ENCODE measurements at regions not wholly inside any gene's neighbourhood (a gene's known extent, or its start where the extent isn't known, plus 50 kb on each side); places are given as distances from the start of the nearest gene placed in this dataset.
"Not testable (repeated sequence)": the region's sequence is repeated elsewhere in the genome, so short reads cannot be mapped to it uniquely, and the experiment has no call there.

- H4K8ac ChIP-seq (ENCODE audit: low read length), result no peak overlapping the region
- H3K18ac ChIP-seq (ENCODE audit: low read depth in 1 of 2, low read length in 2 of 2), result no peak overlapping the region
- no peak overlapping the region for H3K4me2 ChIP-seq (ENCODE audit: low read length, poor library complexity, severe bottlenecking)
- H3K36me3 ChIP-seq (ENCODE audit: control insufficient read depth in 1 of 2, insufficient read depth in 2 of 2, low read depth in 1 of 2, low read length in 2 of 2), result no peaks in the 10 kb centered on the region
- H3K27me3 ChIP-seq (ENCODE audit: control insufficient read depth in 1 of 2, insufficient read depth in 1 of 2, low read length in 2 of 2), result no peaks in the 10 kb centered on the region
- H2BK15ac ChIP-seq (ENCODE audit: low read depth, poor library complexity, severe bottlenecking), result no peak overlapping the region
- no peak overlapping the region for H2BK12ac ChIP-seq (ENCODE audit: low read length in 2 of 2)
- no peak overlapping the region for H3K14ac ChIP-seq (ENCODE audit: low read length in 2 of 2)
- H3K27ac ChIP-seq (ENCODE audit: low read length, poor library complexity, severe bottlenecking), result no peak overlapping the region
- H3K9me3 ChIP-seq (ENCODE audit: control insufficient read depth, low read length), result no peaks in the 10 kb centered on the region
- no peak overlapping the region for H3K9ac ChIP-seq (ENCODE audit: low read length)
- no peak overlapping the region for H2BK120ac ChIP-seq (ENCODE audit: low read depth, low read length)
- no peaks in the 10 kb centered on the region for H3K4me1 ChIP-seq (ENCODE audit: control insufficient read depth, insufficient read depth, low read depth, low read length)
- no peak overlapping the region for H4K91ac ChIP-seq (ENCODE audit: low read length)
- no peak overlapping the region for H2AK5ac ChIP-seq (ENCODE audit: low read length, severe bottlenecking)
- no peaks in the 10 kb centered on the region for H3K79me1 ChIP-seq (replicated peaks; ENCODE audit: low read length, poor library complexity, severe bottlenecking)
- H3K23ac ChIP-seq (ENCODE audit: low read length in 2 of 2), result no peak overlapping the region
- H3K4me3 ChIP-seq (ENCODE audit: insufficient read depth in 1 of 2, low read depth in 1 of 2, low read length in 2 of 2), result no peak overlapping the region
- H2BK5ac ChIP-seq (ENCODE audit: low read depth, low read length, poor library complexity, severe bottlenecking), result no peak overlapping the region
- H3K4ac ChIP-seq (ENCODE audit: low read depth in 1 of 2, low read length in 2 of 2), result no peak overlapping the region
- WGBS, result 96% methylated on average over 3 of the region's 4 CpGs
- no peak overlapping the region for H2AFZ ChIP-seq (ENCODE audit: low read depth, low read length)
- no peak for DNase-seq
Observed at GRCh38 chr13:73521985-73522524, 463.2 kb downstream of the KLF5 start.

DNA sequence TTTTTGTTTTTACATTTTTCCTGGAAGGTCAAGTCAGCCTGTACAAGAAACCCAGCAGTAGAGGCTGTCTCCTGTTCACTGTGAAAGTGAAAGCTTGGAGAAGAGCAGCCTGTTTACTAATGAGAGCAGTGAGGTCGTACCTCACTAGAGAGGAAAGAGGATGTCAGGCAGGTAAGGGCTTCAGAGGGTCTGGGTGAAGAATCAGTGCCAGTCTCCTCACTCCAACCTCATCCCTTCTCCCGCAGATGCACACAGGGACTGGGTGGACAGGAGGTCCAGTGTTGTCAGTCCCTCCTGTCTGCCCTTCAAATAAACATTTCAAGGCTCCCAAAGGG is 462.5 kb downstream of the KLF5 start:
- no peak overlapping the region for H2BK12ac ChIP-seq (ENCODE audit: low read length in 2 of 2)
- H3K4me1 ChIP-seq (ENCODE audit: control insufficient read depth, insufficient read depth, low read depth, low read length), result no peaks in the 10 kb centered on the region
- H2BK15ac ChIP-seq (ENCODE audit: low read depth, poor library complexity, severe bottlenecking), result no peak overlapping the region
- H3K18ac ChIP-seq (ENCODE audit: low read depth in 1 of 2, low read length in 2 of 2), result no peak overlapping the region
- H4K91ac ChIP-seq (ENCODE audit: low read length), result no peak overlapping the region
- no peaks in the 10 kb centered on the region for H3K27me3 ChIP-seq (ENCODE audit: control insufficient read depth in 1 of 2, insufficient read depth in 1 of 2, low read length in 2 of 2)
- H2AK5ac ChIP-seq (ENCODE audit: low read length, severe bottlenecking), result no peak overlapping the region
- no peak overlapping the region for H2BK120ac ChIP-seq (ENCODE audit: low read depth, low read length)
- DNase-seq, result no peak
- no peaks in the 10 kb centered on the region for H3K79me1 ChIP-seq (replicated peaks; ENCODE audit: low read length, poor library complexity, severe bottlenecking)
- no peak overlapping the region for H3K4me3 ChIP-seq (ENCODE audit: insufficient read depth in 1 of 2, low read depth in 1 of 2, low read length in 2 of 2)
- H3K14ac ChIP-seq (ENCODE audit: low read length in 2 of 2), result no peak overlapping the region
- H3K23ac ChIP-seq (ENCODE audit: low read length in 2 of 2), result no peak overlapping the region
- WGBS, result 100% methylated on average over 1 of the region's 2 CpGs
- H2AFZ ChIP-seq (ENCODE audit: low read depth, low read length), result no peak overlapping the region
- H3K4me2 ChIP-seq (ENCODE audit: low read length, poor library complexity, severe bottlenecking), result no peak overlapping the region
- no peaks in the 10 kb centered on the region for H3K36me3 ChIP-seq (ENCODE audit: control insufficient read depth in 1 of 2, insufficient read depth in 2 of 2, low read depth in 1 of 2, low read length in 2 of 2)
- no peak overlapping the region for H3K27ac ChIP-seq (ENCODE audit: low read length, poor library complexity, severe bottlenecking)
- no peak overlapping the region for H2BK5ac ChIP-seq (ENCODE audit: low read depth, low read length, poor library complexity, severe bottlenecking)
- H3K4ac ChIP-seq (ENCODE audit: low read depth in 1 of 2, low read length in 2 of 2), result no peak overlapping the region
- no peaks in the 10 kb centered on the region for H3K9me3 ChIP-seq (ENCODE audit: control insufficient read depth, low read length)
- no peak overlapping the region for H4K8ac ChIP-seq (ENCODE audit: low read length)
- no peak overlapping the region for H3K9ac ChIP-seq (ENCODE audit: low read length)

DNA sequence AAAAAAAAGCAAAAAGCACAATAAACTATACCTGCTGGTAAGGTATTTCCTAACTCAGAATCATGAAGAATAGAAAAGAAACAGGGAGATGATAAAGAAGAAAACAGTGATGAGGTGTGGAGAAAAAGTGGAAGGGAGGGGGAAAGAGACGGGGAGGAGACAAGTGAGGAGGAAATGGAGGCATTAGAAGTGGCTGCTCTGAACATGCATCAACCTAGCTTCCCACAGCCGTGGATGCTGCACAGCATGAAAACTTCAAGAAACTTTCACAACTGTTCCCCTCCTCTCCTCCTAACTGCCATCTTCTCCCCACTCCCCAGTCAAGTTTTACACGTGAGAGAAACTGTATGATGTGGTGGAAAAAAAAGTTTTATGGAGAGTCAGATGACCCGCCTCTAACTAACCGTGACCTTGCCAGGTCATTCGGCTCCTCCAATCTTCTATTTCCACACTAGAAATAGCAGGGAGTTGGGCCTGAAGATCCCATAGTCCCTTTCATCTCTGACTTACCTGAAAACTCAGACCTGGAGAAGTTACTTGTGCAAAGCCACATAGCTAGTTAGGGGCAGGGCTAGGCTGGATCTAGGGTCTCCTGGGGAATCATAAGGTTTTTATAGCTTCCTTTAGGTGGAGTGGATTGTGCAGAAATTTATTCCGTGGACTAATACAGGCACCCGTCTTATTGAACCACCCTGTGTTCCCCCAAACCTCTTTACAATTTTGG is 461.9 kb downstream of the KLF5 start:
- H3K4me3 ChIP-seq (ENCODE audit: insufficient read depth in 1 of 2, low read depth in 1 of 2, low read length in 2 of 2), result no peak overlapping the region
- H3K27me3 ChIP-seq (ENCODE audit: control insufficient read depth in 1 of 2, insufficient read depth in 1 of 2, low read length in 2 of 2), result no peaks in the 10 kb centered on the region
- H3K4me2 ChIP-seq (ENCODE audit: low read length, poor library complexity, severe bottlenecking), result no peak overlapping the region
- no peak overlapping the region for H3K14ac ChIP-seq (ENCODE audit: low read length in 2 of 2)
- no peak overlapping the region for H2BK5ac ChIP-seq (ENCODE audit: low read depth, low read length, poor library complexity, severe bottlenecking)
- H3K23ac ChIP-seq (ENCODE audit: low read length in 2 of 2), result no peak overlapping the region
- H3K79me1 ChIP-seq (replicated peaks; ENCODE audit: low read length, poor library complexity, severe bottlenecking), result no peaks in the 10 kb centered on the region
- no peaks in the 10 kb centered on the region for H3K36me3 ChIP-seq (ENCODE audit: control insufficient read depth in 1 of 2, insufficient read depth in 2 of 2, low read depth in 1 of 2, low read length in 2 of 2)
- H3K4ac ChIP-seq (ENCODE audit: low read depth in 1 of 2, low read length in 2 of 2), result no peak overlapping the region
- H4K8ac ChIP-seq (ENCODE audit: low read length), result no peak overlapping the region
- H2BK12ac ChIP-seq (ENCODE audit: low read length in 2 of 2), result no peak overlapping the region
- DNase-seq, result no peak
- H3K27ac ChIP-seq (ENCODE audit: low read length, poor library complexity, severe bottlenecking), result no peak overlapping the region
- no peak overlapping the region for H2AFZ ChIP-seq (ENCODE audit: low read depth, low read length)
- no peak overlapping the region for H2BK120ac ChIP-seq (ENCODE audit: low read depth, low read length)
- H3K9ac ChIP-seq (ENCODE audit: low read length), result no peak overlapping the region
- no peak overlapping the region for H2AK5ac ChIP-seq (ENCODE audit: low read length, severe bottlenecking)
- 93% methylated on average over 6 of the region's 8 CpGs for WGBS
- H3K4me1 ChIP-seq (ENCODE audit: control insufficient read depth, insufficient read depth, low read depth, low read length), result no peaks in the 10 kb centered on the region
- no peak overlapping the region for H4K91ac ChIP-seq (ENCODE audit: low read length)
- H3K9me3 ChIP-seq (ENCODE audit: control insufficient read depth, low read length), result no peaks in the 10 kb centered on the region
- H2BK15ac ChIP-seq (ENCODE audit: low read depth, poor library complexity, severe bottlenecking), result no peak overlapping the region
- no peak overlapping the region for H3K18ac ChIP-seq (ENCODE audit: low read depth in 1 of 2, low read length in 2 of 2)

GRCh38 chr13:73520135-73520534 is 461.3 kb downstream of the KLF5 start:
- H2BK12ac ChIP-seq (ENCODE audit: low read length in 2 of 2); H2BK15ac ChIP-seq (ENCODE audit: low read depth, poor library complexity, severe bottlenecking); H3K4me3 ChIP-seq (ENCODE audit: insufficient read depth in 1 of 2, low read depth in 1 of 2, low read length in 2 of 2); H3K27me3 ChIP-seq (ENCODE audit: control insufficient read depth in 1 of 2, insufficient read depth in 1 of 2, low read length in 2 of 2); H3K18ac ChIP-seq (ENCODE audit: low read depth in 1 of 2, low read length in 2 of 2); H3K23ac ChIP-seq (ENCODE audit: low read length in 2 of 2); H3K4ac ChIP-seq (ENCODE audit: low read depth in 1 of 2, low read length in 2 of 2); H3K27ac ChIP-seq (ENCODE audit: low read length, poor library complexity, severe bottlenecking); H3K4me1 ChIP-seq (ENCODE audit: control insufficient read depth, insufficient read depth, low read depth, low read length); H3K4me2 ChIP-seq (ENCODE audit: low read length, poor library complexity, severe bottlenecking); H2BK120ac ChIP-seq (ENCODE audit: low read depth, low read length); H3K9me3 ChIP-seq (ENCODE audit: control insufficient read depth, low read length); H3K14ac ChIP-seq (ENCODE audit: low read length in 2 of 2); H4K91ac ChIP-seq (ENCODE audit: low read length); H2BK5ac ChIP-seq (ENCODE audit: low read depth, low read length, poor library complexity, severe bottlenecking); H3K36me3 ChIP-seq (ENCODE audit: control insufficient read depth in 1 of 2, insufficient read depth in 2 of 2, low read depth in 1 of 2, low read length in 2 of 2); DNase-seq; H4K8ac ChIP-seq (ENCODE audit: low read length); H2AK5ac ChIP-seq (ENCODE audit: low read length, severe bottlenecking); H3K9ac ChIP-seq (ENCODE audit: low read length); H2AFZ ChIP-seq (ENCODE audit: low read depth, low read length); H3K79me1 ChIP-seq (replicated peaks; ENCODE audit: low read length, poor library complexity, severe bottlenecking): not testable (repeated sequence)
- WGBS, result 88% methylated on average over 1 of the region's 2 CpGs

Data from mesenchymal stem cell (in vitro differentiated cells and primary cell).